NCI-H82 treated with DMSO at 0.1 percent for 48 hours (cell line): ENCODE measurements at regions not wholly inside any gene's neighbourhood (a gene's known extent, or its start where the extent isn't known, plus 50 kb on each side); places are given as distances from the start of the nearest gene placed in this dataset.
A peak's percentile ranks its signal among the peaks of the same experiment; 100 is the strongest.
"Not testable (repeated sequence)": the region's sequence is repeated elsewhere in the genome, so short reads cannot be mapped to it uniquely, and the experiment has no call there.

Experiments used
- DNase-seq: peaks from one replicate; lab custom pipeline; 2025; ENCODE audit not compliant: unreplicated experiment; lab: John Stamatoyannopoulos, UW

DNA sequence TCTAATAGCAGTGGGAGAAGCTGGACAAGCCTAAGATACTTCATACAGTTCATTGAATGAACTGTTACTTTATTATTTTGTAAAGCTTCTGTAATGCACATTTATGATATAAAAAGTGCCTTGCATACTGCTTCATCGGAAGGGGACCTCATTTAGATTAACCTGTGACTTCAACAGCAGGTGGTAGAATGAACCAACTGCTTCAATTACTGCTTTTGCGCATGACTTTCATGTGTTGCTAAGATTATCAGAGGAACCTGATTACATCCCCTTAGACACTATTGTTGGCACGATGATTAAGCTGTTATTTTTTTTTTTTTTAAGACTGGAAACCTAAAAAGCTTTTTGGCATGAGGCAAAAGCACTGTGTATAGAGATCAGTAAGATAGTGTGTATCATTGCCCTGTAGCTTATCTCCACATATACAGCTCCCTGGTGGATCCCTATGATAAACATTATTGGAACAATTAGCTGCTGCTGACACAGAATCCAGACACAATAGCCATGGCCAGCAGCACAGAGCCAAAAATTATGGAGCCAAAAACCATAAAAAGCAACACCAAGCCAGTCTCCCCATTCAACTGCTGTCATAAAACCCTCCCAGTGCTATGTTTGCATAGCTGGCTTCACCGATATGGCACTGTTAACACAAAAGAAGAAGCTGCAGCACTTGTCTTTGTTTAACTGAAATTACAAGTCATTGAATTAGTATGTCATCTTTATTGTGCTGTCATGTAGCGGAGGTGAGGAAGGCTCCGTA, 731.6 kb upstream of the MMS22L start:
- no peak for DNase-seq

DNA sequence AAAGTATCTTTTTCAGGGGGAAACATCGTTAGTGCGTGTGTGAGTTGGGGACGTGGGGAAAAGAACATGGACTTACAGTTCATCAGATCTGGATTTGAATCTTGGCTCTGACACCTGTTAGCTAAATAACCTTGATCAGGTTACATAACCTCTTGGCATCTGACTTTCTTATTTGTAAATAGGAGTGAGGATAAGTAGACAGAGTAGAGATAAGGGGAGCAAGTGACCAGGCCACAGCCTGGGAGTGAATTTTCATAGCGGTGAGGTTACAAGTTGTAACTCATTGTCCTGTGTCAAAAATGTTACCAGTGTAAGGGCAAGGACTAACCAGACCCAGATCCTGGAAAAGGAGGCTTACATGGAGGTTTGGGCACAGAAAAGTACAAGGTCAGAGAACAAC, 733.5 kb upstream of the MMS22L start:
- DNase-seq, result no peak

DNA sequence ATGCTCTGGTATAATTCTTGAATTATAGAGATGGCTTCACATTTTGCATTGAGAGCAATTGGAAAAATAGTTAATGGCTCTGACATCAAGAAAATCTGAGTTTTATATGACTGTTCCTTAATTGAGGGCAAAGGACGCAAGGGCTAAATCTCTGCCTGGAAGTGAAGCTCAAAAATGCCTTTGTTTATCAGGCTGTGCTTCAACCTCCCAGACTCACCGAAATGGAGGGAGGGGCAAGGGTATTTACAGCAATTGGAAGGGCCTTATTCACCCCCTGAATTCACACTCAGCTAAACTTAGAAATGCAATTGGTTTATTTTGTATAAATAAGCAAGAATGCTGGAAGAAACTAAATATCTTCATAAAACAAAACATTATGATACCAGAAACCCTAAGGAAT, 737.2 kb upstream of the MMS22L start:
- no peak for DNase-seq

DNA sequence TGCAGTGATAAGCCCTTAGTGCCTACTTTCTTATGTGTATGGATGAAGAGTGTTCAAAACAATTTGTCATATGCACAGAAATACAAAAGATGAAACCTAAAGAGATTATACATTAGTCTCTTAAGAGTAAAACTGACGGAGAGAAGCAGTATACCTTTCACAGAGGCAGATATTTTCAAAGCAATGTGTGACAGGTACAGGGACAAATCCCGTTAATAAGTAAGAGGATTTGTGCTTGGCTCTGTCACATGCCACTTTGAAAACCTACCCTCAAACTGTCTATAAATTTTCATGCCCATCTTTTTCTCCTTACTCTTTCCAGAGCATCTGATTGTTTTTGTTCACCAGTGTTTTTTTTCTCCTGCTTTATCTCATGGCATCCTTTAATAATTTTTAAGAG, 741.3 kb upstream of the MMS22L start:
- peak; percentile 20 for DNase-seq

DNA sequence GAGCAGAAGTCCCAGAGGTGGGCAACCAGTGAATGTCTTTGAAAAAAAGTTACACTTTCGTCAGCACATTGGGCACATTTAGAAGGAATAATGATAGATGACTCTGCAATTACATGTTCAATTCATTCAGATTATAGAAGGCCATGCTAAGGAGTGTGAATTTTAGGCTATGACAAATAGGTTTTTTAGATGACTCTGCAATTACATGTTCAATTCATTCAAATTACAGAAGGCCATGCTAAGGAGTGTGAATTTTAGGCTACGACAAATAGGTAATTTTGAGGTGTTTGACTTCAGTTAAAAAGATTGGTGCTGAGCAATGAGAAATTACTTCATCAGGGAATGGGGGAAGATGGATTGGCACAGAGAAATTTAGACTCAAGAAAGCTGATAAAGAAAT, 744.9 kb upstream of the MMS22L start:
- no peak for DNase-seq

DNA sequence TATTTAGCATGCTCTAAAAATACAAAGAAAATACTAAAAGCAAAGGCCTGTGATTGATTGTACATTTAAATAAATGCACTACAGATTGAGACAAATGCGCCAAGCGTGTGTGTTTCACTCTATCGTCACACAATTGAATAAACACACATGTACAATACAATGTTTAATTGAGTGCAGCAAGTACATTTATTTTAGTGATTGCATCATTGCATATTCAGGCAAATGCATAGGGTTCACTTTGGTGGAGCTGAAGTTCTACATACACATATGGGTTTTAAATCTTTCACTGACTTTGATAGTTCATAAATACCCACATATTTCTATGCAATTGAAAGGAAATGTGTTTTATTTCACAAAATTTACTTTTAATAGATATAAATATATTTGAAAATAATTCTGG, 750.6 kb upstream of the MMS22L start:
- DNase-seq, result no peak

DNA sequence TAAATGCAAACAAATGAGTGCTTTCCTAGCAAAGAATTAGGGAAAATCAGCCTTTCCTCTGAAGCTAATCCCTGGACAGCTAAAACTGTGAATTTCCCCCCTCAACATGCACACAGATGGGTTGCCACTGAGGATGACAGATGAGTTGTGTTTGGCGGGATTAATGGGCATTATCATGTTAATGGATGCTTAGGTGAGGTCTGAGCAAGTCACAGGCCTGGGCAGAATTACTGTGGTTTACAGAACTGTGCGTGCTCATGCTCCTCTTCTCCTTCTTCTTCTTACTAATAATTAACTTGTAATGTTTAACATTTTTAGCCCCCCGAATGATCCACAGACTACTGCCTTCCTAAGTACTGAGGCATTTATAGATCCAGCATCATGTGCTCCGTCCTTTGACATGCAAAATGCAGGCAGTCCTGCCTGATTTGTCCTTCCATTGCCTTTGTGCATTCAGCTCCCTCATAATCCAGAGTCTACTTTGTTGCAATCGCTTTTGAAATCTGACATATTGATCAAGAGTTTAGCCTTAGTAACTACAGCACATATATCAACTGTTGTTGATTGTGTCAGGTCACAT, 753.4 kb upstream of the MMS22L start:
- DNase-seq, result peak; percentile 90

DNA sequence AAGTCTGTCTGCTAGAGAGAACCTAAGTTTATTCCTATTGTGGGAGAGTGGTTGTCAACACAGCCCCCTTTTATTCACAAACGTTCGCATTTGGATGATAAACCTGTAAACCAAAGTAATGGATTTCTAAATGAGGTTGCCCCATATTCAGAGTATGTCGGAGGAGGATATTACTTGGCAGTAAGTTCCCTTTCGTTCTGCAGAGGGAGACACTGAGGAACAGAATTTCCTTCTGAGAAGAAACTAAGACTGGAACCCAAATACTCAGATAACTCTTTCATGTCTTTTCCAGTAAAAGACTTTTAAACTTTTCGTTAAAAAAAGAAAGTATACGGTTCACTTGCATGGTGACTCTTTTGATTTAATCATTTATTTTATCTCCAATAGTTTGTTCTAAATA, 754.6 kb upstream of the MMS22L start:
- no peak for DNase-seq

DNA sequence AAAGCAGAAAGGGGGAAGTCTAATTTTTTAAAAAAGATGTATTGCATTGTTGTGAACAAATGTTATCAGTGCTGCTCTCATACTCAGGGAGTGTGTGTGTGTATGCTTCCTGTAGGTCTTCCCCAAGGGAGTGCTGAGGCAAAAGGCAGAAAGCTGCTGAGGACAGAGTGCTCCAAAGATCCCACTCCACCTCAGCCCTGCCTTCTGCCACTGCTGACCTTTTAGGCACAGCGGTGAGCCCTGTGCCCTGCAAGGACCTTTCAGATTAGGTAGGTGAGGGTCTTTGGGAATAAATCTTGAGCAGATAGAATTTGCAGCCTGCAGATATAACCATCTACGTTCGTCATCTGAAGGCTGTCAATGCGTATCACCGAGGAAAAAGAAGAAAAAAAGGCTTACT, 756.4 kb upstream of the MMS22L start:
- no peak for DNase-seq

DNA sequence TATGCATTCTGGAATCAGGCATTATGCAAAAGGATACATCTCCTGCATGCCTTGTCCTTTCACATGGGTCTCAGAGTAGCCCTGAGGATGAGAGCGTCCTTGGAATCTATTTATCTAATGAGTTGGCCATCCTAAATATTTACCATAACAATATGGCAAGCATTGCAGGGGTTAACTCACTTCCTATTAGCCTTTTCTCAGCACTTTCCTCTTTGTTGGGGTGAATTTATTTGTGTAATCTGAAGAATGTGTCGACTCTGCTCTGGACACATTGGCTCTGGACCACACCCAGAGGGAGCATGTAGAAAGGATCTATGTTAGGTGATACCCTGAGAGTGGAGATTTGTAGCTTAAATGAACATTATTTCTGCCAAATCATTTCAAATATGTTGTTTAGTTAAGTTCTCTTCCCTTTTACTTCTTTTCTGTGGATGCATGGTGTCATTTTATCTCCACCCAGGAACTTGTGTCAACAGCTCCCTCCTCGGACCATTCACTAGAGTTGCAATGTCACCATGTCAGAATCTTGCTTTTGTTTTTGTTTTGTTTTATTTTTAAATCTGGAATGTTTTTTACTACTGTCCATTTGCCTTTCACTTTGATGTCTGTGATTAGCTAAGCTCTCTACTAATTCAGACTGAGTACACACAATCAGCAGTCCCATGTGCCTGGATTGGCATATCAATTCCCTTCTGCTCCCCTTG, 757.0 kb upstream of the MMS22L start:
- DNase-seq, result no peak

DNA sequence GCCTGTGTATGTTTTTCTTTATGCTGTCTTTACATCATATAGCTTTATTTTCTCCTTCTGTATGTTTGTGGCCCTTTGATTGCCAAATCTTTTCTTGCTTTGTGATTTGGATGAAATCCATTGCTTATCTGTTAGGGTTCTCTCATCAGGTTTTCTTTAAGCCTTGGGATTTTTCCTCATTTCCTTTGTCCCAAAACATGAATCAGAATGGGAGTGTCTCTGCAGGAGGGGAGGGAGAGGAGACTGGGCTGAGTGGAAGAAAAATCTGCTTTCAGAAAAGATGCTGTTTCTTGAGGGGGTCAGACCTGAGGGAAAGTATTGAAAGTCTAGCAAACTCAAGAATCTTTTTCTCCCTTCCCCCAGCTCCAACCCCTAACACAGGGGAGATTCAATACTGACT, 758.0 kb upstream of the MMS22L start:
- no peak for DNase-seq

DNA sequence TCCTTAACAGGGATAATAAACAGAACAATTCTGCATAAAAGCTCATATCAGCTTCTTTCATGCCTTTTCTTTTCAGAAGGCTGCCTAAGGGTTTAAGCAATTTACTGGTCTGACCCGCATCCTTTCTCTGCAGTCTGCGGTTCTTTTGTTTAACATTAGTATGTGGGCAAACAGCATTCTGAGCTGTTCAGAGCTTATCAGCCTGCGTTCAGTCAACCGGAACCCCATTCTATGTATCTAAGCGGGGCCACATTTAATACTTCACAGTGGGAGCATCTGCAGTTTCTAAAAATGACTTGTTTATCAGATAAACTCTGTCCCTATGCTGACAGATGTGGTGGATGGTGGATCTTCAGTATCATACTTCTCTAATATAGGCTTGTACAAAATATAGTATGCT, 758.9 kb upstream of the MMS22L start:
- no peak for DNase-seq

DNA sequence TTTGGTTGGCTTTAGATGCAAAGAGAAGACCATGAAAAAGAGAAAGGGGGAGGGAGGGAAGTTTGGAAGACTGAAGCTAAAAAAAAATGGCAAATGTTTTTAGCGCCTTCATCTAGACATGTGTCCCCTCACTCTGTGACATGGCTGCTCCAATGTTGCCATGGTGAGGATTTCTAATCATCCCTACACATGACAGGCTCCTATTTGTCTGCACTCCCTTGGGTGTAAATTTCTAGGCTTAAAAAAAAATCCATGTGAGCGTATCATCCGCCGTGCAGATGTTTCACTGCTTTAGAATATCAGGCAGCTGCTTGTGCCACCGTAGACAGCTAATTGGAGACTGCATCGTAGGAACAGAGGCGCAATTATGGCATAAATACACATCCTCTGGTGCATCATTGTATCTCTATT, 761.1 kb upstream of the MMS22L start:
- DNase-seq, result no peak

DNA sequence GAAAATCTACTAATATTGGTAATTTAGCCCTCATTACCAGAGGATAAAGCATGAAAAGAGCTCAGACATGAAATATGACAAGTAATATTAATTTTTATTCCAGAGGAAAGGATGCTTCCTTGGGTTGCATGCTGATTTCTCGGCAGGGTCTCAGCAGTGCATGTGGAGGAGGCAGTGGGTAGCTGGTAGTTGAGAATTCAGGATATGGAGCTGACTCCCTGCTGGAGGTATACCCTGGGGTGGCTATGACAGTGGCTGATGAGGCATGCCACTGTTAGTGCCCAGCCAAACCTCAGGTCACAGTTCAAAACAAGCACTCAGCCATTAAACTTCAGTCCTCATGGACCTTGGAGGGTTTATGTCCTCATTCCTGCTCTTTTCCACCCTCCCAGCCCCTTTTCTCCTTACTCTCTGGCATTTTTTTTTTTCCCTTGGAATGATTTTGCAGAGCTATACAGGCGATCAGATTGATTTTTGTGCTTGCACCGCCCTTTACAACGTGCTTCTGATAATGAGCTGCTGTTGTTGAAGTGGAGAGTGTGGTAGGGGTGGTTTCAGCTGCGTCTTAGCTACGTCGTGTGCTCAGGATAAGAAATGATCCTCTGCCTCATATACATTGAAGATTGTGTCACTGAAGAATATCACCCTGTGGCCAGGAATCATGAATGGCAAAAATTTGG, 761.9 kb upstream of the MMS22L start:
- DNase-seq, result no peak

DNA sequence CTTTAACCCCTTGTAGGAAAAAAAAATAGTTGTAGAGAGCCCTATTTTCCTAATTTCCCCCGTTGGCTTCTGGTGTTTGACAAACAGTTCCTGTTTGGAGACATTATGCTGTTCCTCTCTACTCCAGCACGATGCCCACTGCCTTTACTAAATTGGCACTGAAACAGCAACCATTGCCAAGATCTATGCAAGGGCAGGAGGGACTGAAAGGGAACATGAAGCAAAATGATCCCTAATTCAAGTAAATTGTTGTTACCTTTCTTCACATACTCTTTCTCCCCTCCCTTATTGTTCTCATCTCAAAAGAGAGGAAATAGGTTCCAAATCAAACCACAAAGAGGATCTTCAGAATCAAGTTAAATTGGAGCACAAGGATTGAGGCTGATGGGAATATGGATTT, 764.1 kb upstream of the MMS22L start:
- no peak for DNase-seq

DNA sequence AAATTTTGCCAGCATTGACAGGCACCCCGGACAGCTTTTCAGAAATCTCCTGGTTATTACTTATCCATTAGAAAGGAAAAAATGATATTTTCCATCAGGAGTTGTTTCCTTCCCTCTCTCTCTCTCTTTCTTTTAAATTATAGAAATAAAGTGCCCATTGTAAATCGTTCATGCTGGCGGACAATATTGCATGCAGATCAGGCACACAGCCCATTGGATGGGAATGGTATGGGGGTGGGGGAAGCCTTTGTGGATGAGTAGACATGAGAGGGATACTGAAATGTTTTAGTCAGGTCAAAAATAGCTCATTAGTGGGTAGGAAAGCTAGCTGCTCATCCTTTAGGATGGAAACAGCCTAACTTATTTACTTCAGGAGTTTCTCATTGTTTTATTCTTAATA, 764.9 kb upstream of the MMS22L start:
- DNase-seq, result no peak

DNA sequence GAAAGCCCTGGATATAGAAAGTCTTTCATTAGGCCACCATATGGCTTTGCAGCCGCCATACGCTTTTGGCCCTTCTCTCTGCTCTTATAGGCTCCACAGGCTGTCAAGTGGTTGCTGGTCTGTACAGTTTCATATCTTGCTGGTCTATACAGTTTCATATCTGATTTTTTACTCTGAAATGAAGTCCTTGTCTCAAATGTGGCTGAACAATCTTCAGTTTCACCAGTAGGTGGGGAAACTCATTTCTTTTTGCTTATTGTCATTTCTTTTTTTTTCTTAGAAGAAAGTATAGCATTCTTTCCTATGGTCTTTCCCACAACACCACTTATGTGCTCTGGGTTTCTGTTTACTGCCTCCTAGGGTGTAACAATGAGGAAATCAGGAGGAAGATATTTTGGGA, 771.4 kb upstream of the MMS22L start:
- DNase-seq, result no peak

DNA sequence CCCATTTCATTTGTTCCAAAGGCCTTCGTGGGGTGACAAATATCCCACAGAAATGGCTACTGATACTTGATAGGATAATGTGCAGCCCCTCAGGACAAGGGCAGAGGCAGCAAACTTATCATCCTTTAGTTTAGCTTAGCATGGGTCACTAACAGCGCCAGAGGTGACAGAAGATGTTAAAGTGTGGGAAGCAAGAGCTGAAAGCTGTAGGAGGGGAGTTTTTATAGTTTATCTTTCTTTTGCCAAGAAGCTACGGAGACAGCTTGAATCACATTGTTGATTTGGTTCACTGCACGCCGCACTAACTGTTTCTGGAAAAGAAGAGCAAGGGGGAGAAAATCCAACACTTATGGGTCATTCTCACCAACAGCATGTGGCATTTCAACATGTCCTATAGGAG, 773.9 kb upstream of the MMS22L start:
- no peak for DNase-seq

DNA sequence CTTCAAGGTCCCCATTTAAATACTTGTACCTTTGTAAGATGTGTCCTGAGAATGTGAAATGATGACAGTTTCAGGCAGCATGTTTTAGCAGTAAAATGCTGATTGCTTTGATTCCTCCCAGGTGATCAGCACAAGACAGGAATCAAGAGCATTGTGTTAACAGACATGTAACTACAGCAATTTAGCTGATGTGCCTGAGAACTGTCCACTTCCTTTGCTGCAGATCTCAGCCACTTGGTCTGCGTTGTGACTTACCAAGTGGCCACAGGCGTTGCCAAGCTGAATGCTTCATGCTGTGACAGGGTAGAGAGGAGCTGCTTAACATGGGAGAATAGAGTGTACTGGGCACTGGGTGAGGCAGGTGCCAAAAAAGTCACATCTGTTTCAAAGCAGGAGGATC, 767.0 kb upstream of the POU3F2 start:
- DNase-seq, result no peak

DNA sequence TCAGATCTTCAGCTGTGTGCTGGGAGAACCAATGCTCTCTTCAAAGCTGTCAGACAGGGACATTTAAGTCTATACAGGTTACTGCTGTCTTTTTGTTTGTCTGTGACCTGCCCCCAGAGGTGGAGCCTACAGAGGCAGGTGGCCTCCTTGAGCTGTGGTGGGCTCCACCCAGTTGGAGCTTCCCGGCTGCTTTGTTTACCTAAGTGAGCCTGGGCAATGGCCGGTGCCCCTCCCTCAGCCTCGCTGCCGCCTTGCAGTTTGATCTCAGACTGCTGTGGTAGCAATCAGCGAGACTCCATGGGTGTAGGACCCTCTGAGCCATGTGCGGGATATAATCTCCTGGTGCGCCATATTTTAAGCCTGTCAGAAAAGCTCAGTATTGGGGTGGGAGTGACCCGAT, 745.8 kb upstream of the POU3F2 start:
- DNase-seq, result not testable (repeated sequence)

DNA sequence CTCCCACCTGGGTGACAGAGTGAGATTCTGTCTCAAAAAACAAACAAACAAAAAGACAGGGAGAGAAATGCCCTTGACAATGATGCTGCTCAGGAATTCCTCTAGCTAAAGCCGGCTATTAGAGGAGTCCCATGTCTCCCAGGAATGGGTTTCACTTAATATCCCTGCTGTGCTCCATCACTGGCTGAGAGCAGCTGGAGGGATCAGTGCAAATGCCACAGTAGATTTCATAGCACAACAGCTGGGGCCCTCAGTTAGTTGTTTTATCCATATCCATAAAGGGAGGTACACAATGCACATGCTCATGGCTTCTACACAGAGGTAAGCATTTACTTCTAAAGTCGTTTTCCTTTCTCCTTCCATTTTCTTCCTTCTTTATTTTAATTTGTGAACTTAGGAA, 742.0 kb upstream of the POU3F2 start:
- DNase-seq, result no peak

DNA sequence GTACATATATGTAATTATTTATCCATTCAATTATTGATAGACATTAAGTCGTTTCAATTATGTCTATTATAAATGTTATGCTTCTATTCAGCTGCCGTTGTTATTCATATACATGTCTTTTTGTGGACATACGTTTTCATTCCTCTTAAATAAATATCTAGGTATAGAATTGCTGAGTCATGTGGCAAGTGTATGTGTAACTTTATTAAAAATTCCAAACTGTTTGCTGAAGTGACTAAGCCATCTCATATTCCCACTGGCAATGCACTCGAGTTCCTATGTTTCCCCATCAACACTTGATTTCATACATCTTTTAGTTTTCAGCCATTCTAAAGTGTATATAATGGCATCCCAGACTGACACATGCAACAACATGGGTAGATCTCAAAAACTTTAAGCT, 739.7 kb upstream of the POU3F2 start:
- no peak for DNase-seq
